ENCODE measurements at regions not wholly inside any gene's neighbourhood (a gene's known extent, or its start where the extent isn't known, plus 50 kb on each side); places are given as distances from the start of the nearest gene placed in this dataset.

DNA sequence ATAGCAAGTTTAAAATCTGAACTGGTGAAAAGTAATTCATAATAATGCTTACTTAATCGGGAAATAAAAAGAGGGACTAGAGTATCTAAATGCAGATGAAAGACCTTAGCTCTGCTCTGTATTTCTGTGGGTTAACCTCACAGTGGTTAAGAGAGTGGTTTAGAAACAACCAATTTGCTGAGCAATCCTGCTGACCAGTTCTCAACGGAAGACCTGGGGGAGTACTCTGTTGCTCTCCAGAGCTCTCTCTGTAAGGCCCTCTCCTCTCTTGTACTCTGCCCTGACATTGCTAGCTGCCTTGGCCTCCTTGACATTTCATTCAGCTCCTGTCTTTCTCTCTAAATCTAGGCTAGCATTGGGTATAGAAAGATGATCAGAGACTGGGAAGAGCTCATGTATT lies 1186.6 kb upstream of the SEMA6A start:
- no peak for TF ChIP-seq EZH2 (IDR thresholded peaks at IDR 0.05; ENCODE audit: low read length)
- TF ChIP-seq, protein P1, sequence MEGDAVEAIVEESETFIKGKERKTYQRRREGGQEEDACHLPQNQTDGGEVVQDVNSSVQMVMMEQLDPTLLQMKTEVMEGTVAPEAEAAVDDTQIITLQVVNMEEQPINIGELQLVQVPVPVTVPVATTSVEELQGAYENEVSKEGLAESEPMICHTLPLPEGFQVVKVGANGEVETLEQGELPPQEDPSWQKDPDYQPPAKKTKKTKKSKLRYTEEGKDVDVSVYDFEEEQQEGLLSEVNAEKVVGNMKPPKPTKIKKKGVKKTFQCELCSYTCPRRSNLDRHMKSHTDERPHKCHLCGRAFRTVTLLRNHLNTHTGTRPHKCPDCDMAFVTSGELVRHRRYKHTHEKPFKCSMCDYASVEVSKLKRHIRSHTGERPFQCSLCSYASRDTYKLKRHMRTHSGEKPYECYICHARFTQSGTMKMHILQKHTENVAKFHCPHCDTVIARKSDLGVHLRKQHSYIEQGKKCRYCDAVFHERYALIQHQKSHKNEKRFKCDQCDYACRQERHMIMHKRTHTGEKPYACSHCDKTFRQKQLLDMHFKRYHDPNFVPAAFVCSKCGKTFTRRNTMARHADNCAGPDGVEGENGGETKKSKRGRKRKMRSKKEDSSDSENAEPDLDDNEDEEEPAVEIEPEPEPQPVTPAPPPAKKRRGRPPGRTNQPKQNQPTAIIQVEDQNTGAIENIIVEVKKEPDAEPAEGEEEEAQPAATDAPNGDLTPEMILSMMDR (optimal IDR thresholded peaks at IDR 0.05 in 1 of 3, IDR thresholded peaks at IDR 0.05 in 1 of 3, conservative IDR thresholded peaks at IDR 0.05 in 1 of 3; ENCODE audit: extremely low read depth in 1 of 3, insufficient read depth in 2 of 3, low read length in 3 of 3): no peak

Measured in keratinocyte (primary cell).